MM.1S (cell line): ENCODE measurements at regions not wholly inside any gene's neighbourhood (a gene's known extent, or its start where the extent isn't known, plus 50 kb on each side); places are given as distances from the start of the nearest gene placed in this dataset.
A peak's percentile ranks its signal among the peaks of the same experiment; 100 is the strongest.

Experiments used
- DNase-seq: peaks from one replicate; pipeline ENCODE4 v3.0.0-alpha.2; 2015
- H2AFZ ChIP-seq: fragments of 300-600 bp; sonication (generic); 2 replicates; pipeline ENCODE4 v1.6.0; 2016; ENCODE audit warnings: antibody characterized with exemption, low read length
- H3F3A ChIP-seq: fragments of 300-600 bp; sonication (generic); 2 replicates; pipeline ENCODE4 v1.6.1; 2016; ENCODE audit warnings: mild to moderate bottlenecking, antibody characterized with exemption, low read length, moderate library complexity, mixed read lengths; ENCODE audit not compliant: insufficient read depth
- H3K27ac ChIP-seq: fragments of 300-600 bp; sonication (generic); 2 replicates; pipeline ENCODE4 v1.5.1; 2016; ENCODE audit warnings: mild to moderate bottlenecking, low read length
- H3K27me3 ChIP-seq: fragments of 300-600 bp; sonication (generic); replicated peaks from 2 replicates; pipeline ENCODE4 v1.6.0; 2016; ENCODE audit warnings: low read length; ENCODE audit not compliant: insufficient read depth
- H3K36me3 ChIP-seq: fragments of 300-600 bp; sonication (generic); replicated peaks from 2 replicates; pipeline ENCODE4 v1.6.1; 2016; ENCODE audit warnings: mild to moderate bottlenecking, low read length, mixed read lengths; ENCODE audit not compliant: insufficient read depth
- H3K4me1 ChIP-seq: fragments of 300-600 bp; sonication (generic); 2 replicates; pipeline ENCODE4 v1.6.1; 2016; ENCODE audit warnings: low read length, mixed read lengths
- H3K4me2 ChIP-seq: fragments of 300-600 bp; sonication (generic); 2 replicates; pipeline ENCODE4 v1.6.0; 2016; ENCODE audit warnings: low read depth, low read length
- H3K4me3 ChIP-seq: fragments of 300-600 bp; sonication (generic); 2 replicates; pipeline ENCODE4 v1.5.1; 2016; ENCODE audit warnings: low read length, mixed read lengths
- H3K79me2 ChIP-seq: fragments of 300-600 bp; sonication (generic); 2 replicates; pipeline ENCODE4 v1.6.1; 2016; ENCODE audit warnings: mixed run types, low read length, mixed read lengths
- H3K9ac ChIP-seq: fragments of 300-600 bp; sonication (generic); 2 replicates; pipeline ENCODE4 v1.6.1; 2016; ENCODE audit warnings: low read length, mixed read lengths
- H3K9me2 ChIP-seq: fragments of 300-600 bp; sonication (generic); replicated peaks from 2 replicates; pipeline ENCODE4 v1.6.1; 2016; ENCODE audit warnings: mild to moderate bottlenecking, low read length, mixed read lengths; ENCODE audit not compliant: insufficient read depth
- H3K9me3 ChIP-seq: fragments of 300-600 bp; sonication (generic); replicated peaks from 2 replicates; pipeline ENCODE4 v1.6.1; 2016; ENCODE audit warnings: mild to moderate bottlenecking, low read length, mixed read lengths; ENCODE audit not compliant: insufficient read depth
- H4K20me1 ChIP-seq: fragments of 300-600 bp; sonication (generic); 2 replicates; pipeline ENCODE4 v1.6.1; 2016; ENCODE audit warnings: mild to moderate bottlenecking, low read length, moderate library complexity, mixed read lengths; ENCODE audit not compliant: insufficient read depth
- CTCF ChIP-seq: fragments of 300-600 bp; sonication (generic); IDR thresholded peaks from 2 replicates; pipeline ENCODE4 v1.5.1; 2016; ENCODE audit warnings: antibody characterized with exemption, low read length, mixed read lengths
- EZH2 ChIP-seq: fragments of 300-600 bp; sonication (generic); optimal IDR thresholded peaks from 2 replicates; pipeline ENCODE3; 2017; ENCODE audit warnings: low read depth, mild to moderate bottlenecking, antibody characterized with exemption, low read length, mixed read lengths
- EZH2phosphoT487 ChIP-seq: fragments of 300-600 bp; sonication (generic); IDR thresholded peaks from 2 replicates; pipeline ENCODE4 v1.6.1; 2018; ENCODE audit warnings: antibody characterized with exemption, low read length

- DNase-seq, result peak; percentile 38
- H3K9ac ChIP-seq, result no peak overlapping the region; the same call in 1 of the 2 replicates
- no peaks in the 10 kb centered on the region for H3K9me3 ChIP-seq
- H3K36me3 ChIP-seq, result no peaks in the 10 kb centered on the region
- no peak overlapping the region for H3K27ac ChIP-seq
- no peaks in the 10 kb centered on the region for H3F3A ChIP-seq
- no peaks in the 10 kb centered on the region for H4K20me1 ChIP-seq
- no peaks in the 10 kb centered on the region for H3K79me2 ChIP-seq
- peak overlapping the region; percentile 33 for H3K4me3 ChIP-seq
- H3K4me1 ChIP-seq, result no peaks in the 10 kb centered on the region
- peak overlapping the region; percentile 83 for H2AFZ ChIP-seq
- no peaks in the 10 kb centered on the region for H3K9me2 ChIP-seq
- TF ChIP-seq EZH2 (no peak), EZH2phosphoT487 (no peak), CTCF (no peak)
- H3K4me2 ChIP-seq, result peak overlapping the region; percentile 67; the same call in 1 of the 2 replicates
- no peaks in the 10 kb centered on the region for H3K27me3 ChIP-seq
These were observed 340.5 kb upstream of the SYNCRIP start for GRCh38 chr6:85983032-85983659.

- no peak for TF ChIP-seq EZH2
- no peak for TF ChIP-seq CTCF
- no peak for TF ChIP-seq EZH2phosphoT487
- H3K9me2 ChIP-seq, result no peaks in the 10 kb centered on the region
- H3K4me1 ChIP-seq, result no peaks in the 10 kb centered on the region
- no peak overlapping the region for H2AFZ ChIP-seq
- H3F3A ChIP-seq, result no peaks in the 10 kb centered on the region
- H3K36me3 ChIP-seq, result no peaks in the 10 kb centered on the region
- no peaks in the 10 kb centered on the region for H4K20me1 ChIP-seq
- H3K9ac ChIP-seq, result no peak overlapping the region
- no peak for DNase-seq
- H3K27ac ChIP-seq, result no peak overlapping the region
- H3K79me2 ChIP-seq, result no peaks in the 10 kb centered on the region
- no peak overlapping the region for H3K4me3 ChIP-seq
- no peak overlapping the region for H3K4me2 ChIP-seq
- H3K27me3 ChIP-seq, result no peaks in the 10 kb centered on the region
- no peaks in the 10 kb centered on the region for H3K9me3 ChIP-seq
These were observed 335.0 kb upstream of the SYNCRIP start for GRCh38 chr6:85977661-85978060.

GRCh38 chr6:85975957-85976356 lies 333.3 kb upstream of the SYNCRIP start:
- Histone ChIP-seq H4K20me1 (no peaks in the 10 kb centered on the region), H3K9me2 (no peaks in the 10 kb centered on the region), H3K36me3 (no peaks in the 10 kb centered on the region), H3K9ac (no peak overlapping the region), H3K9me3 (no peaks in the 10 kb centered on the region), H3K4me2 (no peak overlapping the region), H2AFZ (no peak overlapping the region), H3K4me1 (no peaks in the 10 kb centered on the region), H3K79me2 (no peaks in the 10 kb centered on the region), H3F3A (no peaks in the 10 kb centered on the region), H3K4me3 (no peak overlapping the region), H3K27ac (no peak overlapping the region), H3K27me3 (no peaks in the 10 kb centered on the region)
- DNase-seq, result no peak
- TF ChIP-seq CTCF, result no peak
- TF ChIP-seq EZH2, result no peak
- no peak for TF ChIP-seq EZH2phosphoT487
